HG02885 (cell line): ENCODE measurements at regions not wholly inside any gene's neighbourhood (a gene's known extent, or its start where the extent isn't known, plus 50 kb on each side); places are given as distances from the start of the nearest gene placed in this dataset.
"Not testable (repeated sequence)": the region's sequence is repeated elsewhere in the genome, so short reads cannot be mapped to it uniquely, and the experiment has no call there.

Source experiments
- ATAC-seq: cut with Tn5 transposase; IDR thresholded peaks from one replicate; pipeline ENCODE4 v1.9.1; 2021; ENCODE audit warnings: mild to moderate bottlenecking; ENCODE audit not compliant: unreplicated experiment, poor library complexity

DNA sequence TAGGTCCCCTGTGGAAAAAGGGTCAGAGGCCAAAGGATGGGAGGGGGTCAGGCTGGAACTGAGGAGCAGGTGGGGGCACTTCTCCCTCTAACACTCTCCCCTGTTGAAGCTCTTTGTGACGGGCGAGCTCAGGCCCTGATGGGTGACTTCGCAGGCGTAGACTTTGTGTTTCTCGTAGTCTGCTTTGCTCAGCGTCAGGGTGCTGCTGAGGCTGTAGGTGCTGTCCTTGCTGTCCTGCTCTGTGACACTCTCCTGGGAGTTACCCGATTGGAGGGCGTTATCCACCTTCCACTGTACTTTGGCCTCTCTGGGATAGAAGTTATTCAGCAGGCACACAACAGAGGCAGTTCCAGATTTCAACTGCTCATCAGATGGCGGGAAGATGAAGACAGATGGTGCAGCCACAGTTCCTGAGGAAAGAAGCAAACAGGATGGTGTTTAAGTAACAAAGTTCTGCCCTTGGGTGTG is 165.8 kb downstream of the RPIA start:
- ATAC-seq, result no peak

DNA sequence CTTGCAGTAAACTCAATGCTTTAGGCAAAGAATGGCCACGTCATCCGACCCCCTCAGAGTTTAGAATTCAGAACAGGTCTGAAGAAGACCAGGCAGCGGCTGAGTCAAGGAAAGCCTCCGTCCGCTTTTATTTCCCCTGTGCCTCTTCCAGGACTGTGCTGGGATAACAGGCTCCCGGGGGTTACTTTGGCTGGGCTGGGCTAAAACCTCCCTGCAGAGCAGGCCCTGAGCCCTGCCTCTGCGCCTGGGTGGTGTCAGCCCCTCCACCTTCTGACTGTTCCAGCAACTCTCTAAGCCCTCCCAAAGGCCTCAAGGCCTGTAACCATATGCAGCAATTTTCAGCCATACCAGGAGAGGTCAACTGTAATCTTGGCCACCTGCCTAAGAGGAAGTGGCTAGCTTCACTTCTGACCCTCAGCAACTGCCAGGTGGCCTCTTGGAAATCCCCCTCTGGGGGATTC is 166.5 kb downstream of the RPIA start:
- peak; percentile 24 for ATAC-seq

DNA sequence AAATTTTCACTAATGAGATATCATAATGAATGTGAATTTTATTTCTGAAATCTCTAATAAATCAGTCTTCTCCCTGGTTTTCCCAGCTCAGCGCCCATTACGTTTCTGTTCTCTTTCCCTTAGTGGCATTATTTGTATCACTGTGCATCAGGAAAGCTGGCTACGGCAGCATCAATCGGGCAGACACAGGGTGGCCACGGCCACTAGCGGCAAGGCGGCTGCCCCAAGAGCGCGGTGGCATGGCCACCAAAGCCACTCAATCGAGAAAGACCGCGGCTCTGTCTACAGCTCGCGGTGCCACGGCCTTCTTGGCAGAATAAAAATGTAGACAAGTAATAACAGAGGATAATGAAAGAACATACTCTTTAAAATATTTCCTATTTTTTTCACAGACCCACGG is 168.0 kb downstream of the RPIA start:
- no peak for ATAC-seq

DNA sequence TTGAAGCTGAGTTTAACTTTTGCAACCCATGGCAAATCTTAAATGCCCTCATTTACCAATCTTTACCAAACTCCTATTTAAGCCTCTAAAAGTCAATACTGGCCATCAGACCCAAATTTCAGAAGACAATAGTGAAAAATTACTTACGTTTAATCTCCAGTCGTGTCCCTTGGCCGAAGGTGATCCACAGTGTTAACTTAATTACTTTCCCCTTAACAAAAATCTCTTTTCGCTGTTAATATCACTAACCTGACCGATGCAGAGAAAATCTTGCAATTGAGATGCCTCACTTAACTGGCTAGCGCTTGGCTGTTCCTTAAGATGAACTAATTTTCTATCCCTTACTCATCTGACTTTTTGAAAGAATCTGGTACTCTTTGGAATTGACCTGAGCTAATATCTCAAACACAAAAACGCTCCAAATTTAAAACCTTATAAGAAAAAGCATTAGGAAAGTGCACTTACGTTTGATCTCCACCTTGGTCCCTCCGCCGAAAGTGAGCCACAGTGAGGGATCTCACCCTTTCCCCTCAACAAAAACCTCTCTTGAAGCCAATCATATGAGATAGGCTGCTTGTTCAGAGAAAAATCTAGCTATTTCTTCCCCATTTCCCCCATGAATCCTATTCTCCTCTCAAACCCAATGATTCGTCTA is 169.1 kb downstream of the RPIA start:
- ATAC-seq, result no peak

DNA sequence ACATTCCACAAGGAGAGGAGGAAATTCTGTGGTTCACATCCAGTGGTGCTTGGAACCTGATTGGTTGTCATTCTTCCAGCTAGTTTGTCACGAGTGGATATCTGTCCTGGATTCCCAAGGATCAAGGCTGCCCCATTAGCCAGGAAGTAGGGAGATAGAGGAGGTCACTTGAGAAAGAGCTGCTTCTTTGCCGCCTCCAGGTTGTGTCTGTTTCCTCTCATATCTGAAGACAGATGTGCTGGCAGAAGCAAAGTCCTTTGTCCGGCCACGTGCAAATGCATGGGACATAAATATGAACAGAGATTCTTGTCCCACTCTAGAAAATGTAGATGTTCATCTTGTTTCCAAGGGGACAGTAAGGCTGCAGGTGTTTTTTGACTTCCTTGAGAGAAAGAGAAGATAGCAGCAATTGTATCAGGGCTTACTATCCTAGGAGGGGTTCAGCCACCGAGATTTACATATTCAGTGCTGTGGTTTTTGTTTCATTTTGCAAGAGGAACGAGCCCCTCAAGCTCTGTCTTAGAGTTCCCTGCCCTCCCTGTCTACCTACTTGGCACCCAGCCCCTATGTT is 174.4 kb downstream of the RPIA start:
- no peak for ATAC-seq

DNA sequence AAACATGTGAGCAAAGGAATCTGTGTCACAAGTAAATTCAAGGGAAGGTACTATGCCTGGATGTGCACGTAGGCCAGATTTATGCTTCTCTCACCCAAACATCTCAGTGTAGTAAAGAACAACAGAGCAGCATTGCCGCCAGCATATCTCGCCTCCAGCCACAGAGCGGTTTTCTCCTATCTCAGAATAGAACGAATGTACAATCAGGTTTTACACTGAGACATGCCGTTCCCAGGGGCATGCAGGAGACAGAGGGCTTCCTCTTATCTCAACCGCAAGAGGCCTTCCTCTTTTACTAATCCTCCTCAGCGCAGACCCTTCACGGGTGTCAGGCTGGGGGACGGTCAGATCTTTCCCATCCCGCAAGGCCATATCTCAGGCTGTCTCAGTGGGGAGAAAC is 175.3 kb downstream of the RPIA start:
- no peak for ATAC-seq

DNA sequence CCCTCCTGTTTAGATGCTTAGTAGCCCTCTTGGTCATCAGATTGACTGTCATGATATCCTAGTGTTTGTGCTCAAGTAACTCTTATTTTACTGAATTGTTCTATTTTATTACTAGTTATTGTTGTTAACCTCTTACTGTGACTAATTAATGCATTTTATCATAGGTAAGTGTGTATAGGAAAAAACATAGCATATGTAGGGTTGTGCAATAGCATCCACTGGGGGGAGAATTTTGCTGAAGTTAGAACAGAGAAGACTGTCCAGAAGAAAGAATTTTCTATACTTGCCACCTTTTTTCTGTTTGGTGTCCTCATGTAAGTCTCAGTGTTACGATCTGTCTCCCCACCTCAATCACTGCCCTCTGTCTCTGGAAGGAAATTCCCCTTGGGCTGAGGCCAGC is 177.4 kb downstream of the RPIA start:
- no peak for ATAC-seq

DNA sequence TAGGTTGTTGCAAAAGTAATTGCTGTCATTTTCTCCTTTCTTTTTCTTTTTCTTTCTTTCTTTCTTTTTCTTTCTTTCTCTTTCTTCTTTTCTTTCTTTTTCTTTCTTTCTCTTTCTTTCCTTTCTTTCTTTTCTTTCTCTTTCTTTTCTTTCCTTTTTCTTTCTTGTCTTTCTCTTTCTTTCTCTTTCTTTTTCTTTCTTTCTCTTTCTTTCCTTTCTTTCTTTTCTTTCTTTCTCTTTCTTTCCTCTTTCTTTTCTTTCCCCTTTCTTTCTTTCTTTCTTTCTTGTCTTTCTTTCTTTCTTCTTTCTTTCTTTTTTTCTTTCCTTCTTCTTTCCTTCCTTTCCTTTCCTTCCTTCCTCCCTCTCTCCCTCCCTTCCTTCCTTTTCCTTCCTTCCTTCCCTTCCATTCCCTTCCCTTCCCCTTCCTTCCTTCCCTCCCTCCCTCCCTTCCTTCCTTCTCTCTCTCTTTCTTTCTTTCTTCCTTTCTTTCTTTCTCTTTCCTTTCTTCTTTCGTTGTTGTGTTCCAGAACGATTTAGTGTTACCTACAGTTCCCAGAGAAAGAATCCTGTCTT is 178.9 kb downstream of the RPIA start:
- no peak for ATAC-seq

DNA sequence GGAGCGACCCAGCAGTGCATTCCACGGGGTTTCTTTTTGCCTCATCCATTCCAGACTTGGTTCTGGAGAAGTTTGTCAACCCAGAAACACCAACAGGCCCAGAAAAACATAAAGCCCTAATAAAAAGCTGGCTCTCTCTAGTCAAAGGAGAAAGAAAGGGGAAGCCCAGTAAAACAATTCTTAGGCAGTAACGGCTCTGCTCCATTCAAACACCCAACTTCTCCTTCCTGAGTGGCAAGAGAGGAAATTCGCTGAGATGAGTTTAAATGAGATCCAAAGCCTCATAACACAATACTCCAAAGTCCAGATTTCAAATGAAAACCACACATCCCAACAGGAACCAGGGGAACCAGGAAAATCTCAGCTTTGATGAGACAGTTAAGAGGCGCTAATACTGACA is 179.9 kb downstream of the RPIA start:
- no peak for ATAC-seq

DNA sequence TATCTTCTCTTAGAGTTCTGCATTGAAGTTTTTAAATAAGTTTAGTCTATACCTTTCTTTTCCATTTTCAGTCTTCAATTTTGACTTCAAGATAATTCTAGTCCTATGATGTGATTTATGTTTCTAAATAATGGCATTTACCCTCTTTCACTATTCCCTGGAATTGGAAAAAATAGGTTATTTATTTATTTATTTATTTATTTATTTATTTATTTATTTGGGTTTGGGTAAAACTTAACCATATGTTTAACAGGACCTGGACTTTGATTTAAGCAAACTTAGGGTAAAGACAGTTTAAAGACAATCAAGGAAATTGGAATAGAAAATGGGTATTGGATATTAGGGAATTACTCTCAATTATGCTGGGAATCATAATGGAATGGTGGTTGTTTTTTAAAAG is 182.1 kb downstream of the RPIA start:
- ATAC-seq, result no peak

DNA sequence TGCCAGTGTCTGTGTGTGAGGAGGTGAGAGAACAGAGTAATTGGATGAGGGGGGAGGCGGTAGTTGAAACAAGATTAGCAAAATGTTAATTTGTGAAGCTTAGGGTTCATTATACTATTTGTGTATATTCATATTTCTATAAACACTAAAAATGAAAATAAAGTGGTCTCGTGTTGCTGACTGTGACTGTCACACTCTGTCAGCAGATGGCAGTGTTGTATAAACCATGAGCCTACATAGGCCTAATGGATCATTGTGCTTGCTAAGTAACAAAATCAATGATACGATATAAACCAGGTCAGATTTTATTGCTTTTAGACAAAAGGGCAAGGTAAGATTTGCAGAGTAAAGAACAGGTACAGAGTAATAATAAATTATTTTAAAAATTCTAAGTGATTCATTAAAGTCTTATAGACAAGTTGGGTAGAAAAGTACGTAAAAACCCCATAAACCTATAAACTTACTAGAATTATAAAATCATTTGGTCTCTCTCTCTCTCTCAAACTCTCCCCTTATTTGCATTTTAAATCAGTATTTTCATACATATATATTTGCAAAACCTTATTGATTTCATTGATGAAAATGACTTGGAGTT is 182.7 kb downstream of the RPIA start:
- no peak for ATAC-seq

DNA sequence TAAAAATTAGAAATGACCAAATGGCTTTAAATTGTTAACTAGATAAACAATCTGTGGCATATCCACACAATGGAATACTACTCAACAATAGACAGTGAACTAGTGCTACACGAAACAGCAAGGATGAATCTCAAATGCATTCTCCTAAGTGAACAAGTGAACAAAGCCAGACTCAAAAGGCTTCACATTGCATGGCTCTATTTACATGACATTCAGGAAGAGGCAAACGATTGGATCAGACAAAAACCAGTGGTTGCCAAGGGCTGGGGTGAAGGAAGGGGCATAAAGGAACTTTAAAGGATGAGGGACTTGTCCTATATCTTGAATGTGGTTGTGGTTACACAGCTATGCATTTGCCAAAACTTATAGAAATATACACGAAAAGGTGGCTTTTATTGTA is 184.3 kb downstream of the RPIA start:
- ATAC-seq, result no peak

DNA sequence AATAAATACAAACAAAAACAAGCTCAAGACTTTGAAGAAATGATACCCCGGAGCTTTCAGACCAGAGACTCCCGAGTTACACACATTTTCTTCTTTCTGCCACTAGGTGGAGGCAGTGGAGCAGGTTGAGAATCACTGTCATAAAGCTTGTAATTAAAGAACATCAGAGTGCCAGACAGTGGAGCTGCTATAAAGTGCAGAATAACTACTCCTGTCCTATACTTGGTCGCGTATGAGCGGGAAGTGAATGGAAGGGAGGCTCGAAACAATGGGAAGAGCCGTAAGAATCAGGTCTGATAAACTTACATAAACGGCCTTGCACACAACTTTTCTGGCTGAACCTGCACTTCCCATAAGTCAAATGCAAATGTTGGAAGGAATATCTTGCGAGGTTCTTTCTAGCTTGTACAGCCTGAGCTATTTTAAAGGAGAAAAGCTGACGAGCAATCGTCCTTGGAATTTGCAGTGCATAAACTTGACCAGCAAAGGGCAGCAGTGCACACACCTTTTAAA is 189.0 kb downstream of the RPIA start:
- no peak for ATAC-seq

DNA sequence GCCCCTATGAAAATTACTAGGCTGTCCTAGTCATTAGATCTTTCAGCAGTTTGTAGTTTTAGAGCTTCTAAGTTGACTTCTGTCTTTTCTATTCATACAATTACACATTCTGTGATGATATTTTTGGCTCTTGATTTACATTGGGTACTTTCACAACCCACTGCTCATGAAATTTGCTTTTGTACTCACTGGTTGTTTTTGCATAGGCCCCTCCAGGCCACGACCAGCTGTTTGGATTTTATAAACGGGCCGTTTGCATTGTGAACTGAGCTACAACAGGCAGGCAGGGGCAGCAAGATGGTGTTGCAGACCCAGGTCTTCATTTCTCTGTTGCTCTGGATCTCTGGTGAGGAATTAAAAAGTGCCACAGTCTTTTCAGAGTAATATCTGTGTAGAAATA is 193.8 kb downstream of the RPIA start:
- no peak for ATAC-seq

DNA sequence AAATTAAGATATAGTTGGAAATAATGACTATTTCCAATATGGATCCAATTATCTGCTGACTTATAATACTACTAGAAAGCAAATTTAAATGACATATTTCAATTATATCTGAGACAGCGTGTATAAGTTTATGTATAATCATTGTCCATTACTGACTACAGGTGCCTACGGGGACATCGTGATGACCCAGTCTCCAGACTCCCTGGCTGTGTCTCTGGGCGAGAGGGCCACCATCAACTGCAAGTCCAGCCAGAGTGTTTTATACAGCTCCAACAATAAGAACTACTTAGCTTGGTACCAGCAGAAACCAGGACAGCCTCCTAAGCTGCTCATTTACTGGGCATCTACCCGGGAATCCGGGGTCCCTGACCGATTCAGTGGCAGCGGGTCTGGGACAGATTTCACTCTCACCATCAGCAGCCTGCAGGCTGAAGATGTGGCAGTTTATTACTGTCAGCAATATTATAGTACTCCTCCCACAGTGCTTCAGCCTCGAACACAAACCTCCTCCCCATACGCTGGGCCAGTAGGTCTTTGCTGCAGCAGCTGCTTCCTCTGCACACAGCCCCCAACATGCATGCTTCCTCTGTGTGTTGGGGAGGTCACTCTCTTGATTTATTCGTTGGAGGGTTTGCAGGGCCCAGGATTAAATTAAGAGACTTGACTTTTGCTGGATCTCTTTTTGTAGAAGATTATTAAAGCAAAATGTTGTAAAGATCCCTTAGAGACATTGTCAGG is 194.4 kb downstream of the RPIA start:
- no peak for ATAC-seq

DNA sequence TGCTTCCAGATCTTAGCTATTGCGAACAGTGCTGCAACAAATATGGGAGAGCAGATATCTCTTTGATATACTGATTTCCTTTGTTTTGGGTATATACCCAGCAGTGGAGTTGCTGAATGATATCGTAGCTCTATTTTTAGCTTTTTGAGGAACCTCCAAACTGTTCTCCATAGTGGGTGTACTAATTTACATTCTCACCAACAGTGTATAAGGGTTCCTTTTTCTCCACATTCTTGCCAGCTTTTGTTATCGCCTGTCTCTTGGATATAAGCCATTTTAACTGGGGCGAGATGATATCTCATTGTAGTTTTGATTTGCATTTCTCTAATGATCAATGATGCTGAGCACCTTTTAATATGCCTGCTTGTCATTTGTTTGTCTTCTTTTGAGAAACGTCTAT is 196.0 kb downstream of the RPIA start:
- ATAC-seq, result not testable (repeated sequence)

DNA sequence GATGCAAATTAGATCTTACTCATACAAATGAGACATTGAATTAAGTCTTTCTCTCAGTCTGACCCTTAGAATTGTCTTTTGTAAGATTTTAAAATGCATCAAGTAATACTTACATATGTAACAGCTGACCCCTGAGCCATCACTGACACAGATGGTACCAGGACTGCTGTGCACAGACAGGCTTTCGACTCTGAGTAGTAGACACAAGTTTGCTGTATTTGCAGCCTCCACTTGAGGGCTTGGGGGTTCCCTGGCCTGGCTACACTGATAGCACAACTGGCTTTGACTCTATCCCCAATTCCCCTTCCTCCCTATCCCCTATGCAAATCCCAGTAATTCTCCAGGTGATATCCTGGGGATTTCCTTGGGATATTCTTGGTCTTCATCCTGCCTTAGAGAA is 200.7 kb downstream of the RPIA start:
- no peak for ATAC-seq

DNA sequence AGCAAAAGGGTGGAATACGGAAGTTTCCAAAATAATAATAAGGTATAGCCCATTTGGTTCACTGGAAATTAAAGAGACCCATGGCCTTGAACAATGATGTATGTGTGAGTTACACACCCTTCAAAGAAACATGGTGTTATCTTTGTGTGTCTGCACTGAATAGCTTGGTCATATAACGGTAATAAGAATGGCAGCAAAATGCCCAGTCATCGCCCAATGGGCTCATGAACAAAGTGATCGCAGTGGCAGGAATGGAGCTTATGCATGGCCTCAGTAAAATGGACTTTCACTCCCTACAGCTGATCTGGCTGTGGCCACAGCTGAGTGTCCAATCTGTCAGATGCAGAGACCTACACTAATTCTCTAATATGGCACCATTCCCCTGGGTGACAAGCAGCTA is 201.3 kb downstream of the RPIA start:
- ATAC-seq, result no peak

DNA sequence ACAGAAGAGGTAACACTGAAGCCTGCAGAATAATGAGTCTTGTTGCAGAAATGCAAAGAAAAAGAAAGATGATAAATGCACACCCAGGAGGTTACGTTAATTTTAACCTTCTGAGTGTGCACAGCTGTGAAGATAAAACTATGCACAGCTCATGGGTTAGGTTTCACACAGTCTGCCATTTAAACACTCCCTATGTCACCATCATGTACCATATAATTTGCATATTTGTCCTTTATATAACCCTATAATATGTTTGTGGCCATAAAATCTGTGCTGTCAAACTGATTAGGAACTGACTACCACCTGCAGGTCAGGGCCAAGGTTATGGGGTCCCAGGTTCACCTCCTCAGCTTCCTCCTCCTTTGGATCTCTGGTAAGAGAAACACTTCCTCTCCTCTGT is 205.5 kb downstream of the RPIA start:
- ATAC-seq, result no peak

DNA sequence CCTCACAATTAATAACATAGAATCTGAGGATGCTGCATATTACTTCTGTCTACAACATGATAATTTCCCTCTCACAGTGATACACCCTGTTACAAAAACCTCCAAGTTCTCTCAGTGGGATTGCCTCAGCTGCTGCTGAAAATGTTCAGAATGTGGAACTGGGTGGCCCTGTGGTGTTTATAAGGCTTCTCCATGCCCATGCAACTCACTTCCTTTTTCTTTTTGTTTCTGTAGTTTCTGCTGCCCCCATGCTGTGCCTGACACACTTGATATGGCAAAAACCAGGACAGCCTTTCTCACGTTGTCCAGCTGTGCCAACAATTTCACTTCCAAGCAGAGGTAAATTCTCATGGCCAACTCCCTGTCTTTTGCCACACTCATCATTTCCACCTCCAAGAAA is 206.2 kb downstream of the RPIA start:
- no peak for ATAC-seq
